HG03558 (cell line): ENCODE measurements at regions not wholly inside any gene's neighbourhood (a gene's known extent, or its start where the extent isn't known, plus 50 kb on each side); places are given as distances from the start of the nearest gene placed in this dataset.
"Not testable (repeated sequence)": the region's sequence is repeated elsewhere in the genome, so short reads cannot be mapped to it uniquely, and the experiment has no call there.

Experiments used
- ATAC-seq: cut with Tn5 transposase; IDR thresholded peaks from one replicate; pipeline ENCODE4 v1.9.1; 2021; ENCODE audit warnings: moderate number of reproducible peaks; ENCODE audit not compliant: unreplicated experiment; ENCODE audit errors: extremely low read depth

DNA sequence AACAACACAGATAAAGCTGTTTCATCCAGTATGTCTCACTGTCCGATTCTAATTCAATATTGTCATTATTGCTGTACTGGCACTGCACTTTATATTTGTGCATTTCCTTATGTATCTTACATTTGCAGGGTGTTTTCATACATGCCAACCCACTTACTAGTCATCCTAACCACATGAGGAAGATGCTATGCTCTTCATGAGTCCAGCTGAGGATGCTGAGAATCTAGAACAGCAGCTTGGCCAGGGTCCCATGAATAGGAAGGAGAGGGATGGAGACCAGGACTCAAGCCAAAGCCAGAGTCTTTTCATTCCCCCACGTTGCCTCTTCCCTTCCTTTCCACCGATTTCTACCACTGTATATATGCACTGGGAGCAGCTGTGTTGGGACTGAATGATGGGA, 292.8 kb upstream of the KLF4 start:
- no peak for ATAC-seq

DNA sequence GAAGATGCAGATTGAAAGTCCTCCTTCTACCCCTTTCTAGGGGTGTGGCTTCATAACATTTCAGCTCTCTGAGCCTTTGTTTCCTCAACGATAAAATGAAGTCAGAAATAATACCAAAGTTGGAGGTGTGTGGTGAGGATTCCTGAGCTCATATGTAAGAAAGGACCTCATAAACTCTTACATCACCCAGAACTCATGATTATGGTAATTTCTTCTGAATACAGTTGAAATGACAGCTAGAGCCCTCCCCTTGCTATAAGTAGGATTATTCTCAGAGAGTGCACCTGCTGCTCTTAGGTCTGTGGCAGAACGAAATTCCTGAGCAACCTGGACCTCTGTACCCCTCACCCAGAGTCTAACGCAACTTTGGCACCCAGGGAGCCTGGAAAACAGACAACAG, 291.4 kb upstream of the KLF4 start:
- ATAC-seq = no peak

DNA sequence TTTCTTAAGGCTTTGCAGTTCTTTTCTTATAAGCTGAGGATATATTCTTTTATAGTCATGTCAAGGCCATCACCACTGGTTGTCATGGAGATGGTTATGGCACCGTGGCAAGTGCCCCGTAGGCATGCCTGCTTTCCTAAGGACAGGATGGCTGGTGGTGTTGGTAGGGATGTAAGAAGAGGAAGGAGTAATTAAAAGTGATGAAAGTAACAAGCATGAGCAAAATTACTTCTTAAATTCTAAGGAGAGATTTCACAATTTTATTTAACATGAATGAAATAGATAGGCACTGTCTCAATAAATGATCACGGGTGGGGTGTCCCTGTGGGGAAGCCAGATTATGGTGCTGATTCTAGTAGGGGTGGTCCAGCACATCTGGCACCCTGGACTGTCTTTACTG, 290.2 kb upstream of the KLF4 start:
- no peak for ATAC-seq

DNA sequence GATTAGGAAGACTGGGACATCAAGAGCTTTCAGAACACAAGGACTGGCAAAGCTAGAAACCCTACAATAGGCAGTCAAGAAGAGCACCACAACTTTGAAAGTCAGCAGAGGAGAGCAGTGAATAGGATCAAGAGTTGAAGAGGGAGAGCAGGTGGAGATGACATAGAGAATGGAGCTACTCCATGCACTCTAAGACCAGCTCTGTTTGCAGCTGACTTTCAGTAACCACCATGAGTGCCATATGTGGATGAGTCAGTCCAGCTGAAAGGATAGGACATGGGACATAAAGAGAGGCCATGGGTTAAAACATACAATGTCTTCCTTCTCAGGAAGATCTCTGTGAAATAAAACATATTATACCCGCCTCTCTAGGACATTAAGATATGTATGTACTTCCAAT, 289.1 kb upstream of the KLF4 start:
- ATAC-seq = no peak

DNA sequence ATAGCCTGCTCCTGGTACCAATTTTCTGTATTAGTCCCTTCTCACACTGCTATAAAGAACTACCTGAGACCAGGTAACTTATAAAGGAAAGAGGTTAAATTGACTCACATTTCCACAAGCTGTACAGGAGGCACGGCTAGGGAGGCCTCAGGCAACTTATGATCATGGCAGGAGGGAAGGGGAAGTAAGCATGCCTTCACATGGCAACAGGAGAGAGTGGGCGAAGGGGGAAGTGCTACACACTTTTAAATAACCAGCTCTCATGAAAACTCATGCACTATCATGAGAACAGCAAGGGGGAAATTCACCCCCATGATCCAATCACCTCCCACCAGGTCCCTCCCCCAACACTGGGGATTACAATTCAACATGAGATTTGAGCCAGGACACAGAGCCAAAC, 284.5 kb upstream of the KLF4 start:
- ATAC-seq = not testable (repeated sequence)

DNA sequence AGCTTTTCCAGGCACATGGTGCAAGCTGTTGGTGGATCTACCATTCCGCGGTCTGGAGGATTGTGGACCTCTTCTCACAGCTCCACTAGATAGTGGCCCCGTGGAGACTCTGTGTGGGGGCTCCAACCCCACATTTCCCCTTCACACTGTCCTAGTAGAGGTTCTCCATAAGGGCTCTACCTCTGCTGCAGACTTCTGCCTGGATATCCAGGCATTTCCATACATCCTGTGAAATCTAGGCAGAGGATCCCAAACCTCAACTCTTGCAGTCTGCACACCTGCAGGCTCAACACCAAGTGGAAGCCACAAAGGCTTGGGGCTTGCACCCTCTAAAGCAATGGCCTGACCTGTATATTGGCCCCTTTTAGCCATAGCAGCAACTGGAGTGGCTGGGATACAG, 283.4 kb upstream of the KLF4 start:
- no peak for ATAC-seq

DNA sequence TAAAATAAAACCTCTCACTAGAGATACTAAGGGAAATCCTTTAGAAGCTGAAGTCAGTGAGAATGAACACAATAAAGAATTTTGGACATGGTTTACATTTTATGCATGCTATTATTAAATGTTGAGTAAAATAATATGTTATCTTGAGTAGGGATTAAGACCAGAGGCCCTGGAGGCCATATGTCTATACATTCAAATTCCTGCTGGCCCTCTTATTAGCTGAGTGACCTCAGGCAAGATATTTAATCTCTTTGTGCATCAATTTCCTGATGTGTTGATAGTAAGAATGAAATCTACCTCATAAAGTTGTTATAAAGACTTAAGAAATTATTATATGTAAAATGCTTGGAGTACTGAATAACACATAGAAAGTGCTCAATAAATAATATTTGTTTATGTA, 281.1 kb upstream of the KLF4 start:
- no peak for ATAC-seq

DNA sequence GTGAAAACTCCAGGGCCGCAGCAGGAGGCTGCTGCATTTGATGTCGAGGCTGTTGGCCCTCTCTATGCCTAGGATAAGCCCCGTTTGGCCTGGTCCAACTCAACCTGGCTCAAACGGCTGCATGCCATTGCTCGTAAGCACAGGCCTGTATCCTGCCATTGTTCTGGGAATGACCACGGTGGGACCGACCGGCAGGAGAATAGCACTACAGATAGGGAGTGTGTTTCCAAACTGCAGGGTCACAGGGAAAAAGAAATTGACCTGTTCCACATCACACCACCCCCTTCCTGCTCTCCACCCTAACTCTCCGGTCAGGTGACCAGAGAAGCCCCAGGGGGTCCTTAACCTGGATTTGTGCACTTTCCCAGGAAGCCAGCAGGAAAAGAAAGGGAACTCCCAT, 278.7 kb upstream of the KLF4 start:
- ATAC-seq = no peak

DNA sequence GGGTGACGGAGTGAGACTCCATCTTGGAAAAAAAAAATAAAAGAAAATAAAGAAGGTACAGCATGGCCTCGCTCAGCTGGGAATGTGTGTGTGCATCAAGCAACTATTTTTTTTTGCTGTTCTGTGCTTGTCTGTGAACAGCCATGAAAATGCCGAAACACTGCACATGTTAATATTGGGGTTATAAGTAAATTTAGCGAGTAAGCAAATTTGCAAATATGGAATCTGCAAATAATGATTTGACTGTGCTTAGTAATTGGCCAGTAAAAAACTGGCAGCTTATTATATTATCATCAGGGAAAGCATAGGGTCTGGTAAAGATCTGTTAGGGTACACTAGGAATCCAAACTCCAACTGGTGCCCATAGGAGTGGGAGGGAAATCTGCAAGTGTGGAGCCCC, 278.1 kb upstream of the KLF4 start:
- no peak for ATAC-seq

DNA sequence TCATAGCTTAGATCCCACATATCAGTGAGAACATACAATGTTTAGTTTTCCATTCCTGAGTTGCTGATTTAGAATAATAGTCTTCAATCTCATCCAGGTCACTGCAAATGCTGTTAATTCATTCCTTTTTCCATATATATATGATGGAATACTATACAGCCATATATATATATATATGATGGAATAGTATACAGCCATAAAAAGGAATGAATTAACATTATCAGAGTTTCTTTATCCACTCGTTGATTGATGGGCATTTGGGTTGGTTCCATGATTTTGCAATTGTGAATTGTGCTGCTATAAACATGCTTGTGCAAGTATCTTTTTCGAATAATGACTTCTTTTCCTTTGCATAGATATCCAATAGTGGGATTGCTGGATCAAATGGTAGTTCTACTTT, 273.9 kb upstream of the KLF4 start:
- ATAC-seq = not testable (repeated sequence)

DNA sequence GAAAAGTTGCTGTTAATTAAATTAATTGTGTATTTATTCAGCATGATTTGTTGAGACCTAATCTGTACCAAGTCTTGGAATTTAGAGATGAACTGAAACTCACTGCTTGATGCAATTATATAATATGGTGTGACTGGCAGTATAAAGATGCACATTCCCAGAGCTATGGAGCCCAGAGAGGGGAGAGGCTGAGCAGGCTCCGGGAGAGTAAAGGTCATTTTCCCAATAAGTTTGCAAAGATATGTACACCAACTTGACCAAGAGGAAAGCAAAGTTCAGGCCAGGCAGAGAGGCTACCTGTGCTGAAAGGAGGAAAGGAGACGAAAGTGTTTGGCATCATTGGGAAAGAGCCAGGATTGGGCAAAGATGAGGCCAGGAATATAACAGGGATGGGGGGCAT, 271.7 kb upstream of the KLF4 start:
- ATAC-seq = no peak

DNA sequence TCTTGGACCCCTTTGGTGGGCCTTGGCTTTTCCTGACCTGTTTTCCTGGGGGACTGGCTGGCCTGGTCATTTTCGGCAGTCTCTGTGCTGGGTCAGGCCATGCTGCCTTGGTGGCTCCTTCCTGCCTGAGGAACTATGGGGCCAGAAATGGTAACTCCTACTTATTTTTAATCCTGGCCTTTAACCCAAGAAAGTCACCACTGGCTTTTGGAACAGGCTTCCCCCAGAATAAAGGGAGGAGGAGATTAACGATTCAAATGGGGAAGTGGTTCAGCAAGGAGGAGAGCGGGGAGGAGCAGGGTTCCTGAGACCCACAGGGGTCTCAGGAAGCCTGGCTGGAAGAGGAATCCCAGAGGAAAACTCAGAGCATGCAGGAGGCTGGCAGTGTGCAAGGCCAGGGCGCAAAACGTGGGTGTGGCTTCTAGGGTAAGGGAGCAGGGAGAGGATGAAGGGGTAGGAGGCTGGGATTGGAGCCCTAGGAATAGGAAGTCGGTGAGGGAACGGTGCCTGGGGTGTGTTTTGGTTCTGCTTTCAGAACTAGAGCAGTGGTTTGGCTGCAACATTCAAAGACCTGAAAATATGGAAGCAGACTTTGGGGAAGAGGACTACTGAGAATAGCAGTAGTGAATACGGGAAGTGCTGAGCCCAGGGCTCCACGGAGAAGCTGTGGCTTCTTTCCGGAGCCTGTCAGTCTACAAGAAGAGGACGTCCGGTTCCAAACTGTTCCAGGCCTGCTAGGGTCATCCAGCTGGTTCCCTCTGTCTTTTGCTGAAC, 271.1 kb upstream of the KLF4 start:
- ATAC-seq = no peak

DNA sequence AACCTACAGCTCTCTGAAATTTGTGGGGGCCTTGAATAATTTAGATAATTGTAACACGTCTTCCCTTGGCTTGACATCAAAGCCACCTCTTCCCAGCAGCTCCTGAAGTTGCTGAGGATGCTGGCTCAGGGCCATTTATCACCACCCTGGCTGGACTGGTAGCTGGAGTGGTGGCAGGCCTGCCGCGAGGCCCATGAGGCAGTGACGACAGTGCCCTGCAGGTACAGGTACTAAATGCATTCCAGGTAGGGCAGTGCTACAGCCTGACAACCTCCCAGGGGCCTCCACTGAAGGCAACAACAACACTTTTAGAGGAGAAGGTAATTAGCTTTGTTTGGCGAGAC, 270.2 kb upstream of the KLF4 start:
- no peak for ATAC-seq

DNA sequence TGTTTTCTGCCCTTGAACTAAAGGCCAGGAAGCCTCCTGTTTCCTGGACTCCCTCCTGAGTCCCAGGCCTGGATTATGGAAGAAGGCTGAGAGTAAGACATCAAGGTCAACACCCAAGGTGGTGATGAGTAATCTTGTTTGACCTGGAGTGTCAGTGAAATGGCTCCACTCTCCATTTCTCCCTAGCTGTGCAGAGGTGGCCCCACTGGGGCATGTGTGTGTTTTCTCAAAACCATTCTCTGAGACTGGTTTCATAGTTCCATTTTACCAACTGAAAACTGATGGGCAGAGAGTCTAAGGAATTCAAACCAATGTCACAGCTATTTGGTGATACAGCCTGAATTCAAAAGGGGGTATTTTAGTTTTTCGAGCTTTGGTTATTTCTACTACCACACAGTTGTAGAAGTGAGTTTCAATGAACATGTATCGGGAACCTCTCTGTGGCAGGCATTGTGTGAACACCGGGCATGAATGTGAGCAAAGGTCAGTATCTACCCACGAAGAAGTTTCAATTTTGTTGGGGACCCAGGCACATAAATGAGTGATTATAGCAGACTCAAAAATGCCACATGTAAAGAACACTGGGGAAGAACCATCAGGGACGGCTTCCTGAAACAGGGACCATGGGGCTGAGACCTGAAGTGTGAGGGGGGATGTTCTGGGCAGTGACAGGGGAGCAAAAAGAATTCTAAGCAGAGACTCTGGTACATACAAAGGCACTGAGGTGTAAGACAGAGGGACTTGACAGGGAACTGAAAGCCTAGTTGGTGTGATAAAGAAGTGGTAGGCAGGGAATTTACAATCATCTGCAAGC, 269.6 kb upstream of the KLF4 start:
- ATAC-seq = no peak

DNA sequence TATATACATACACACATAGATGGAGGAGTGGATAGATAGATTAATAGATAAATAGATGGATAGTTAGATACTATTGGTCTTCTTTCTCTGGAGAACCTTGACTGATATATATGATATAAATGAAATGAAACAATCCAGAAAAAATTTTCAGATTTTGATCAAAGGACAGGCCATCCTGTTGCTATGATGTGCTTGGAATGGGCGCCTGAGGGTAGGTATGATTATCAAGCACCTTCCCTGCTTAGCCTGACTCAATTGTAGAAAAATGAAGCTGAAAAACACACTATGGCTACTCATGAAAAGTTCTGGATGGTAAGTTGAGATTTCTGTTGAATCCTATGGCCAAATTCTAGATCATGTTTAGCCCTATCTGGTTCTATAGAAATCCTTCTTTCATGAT, 266.5 kb upstream of the KLF4 start:
- no peak for ATAC-seq

DNA sequence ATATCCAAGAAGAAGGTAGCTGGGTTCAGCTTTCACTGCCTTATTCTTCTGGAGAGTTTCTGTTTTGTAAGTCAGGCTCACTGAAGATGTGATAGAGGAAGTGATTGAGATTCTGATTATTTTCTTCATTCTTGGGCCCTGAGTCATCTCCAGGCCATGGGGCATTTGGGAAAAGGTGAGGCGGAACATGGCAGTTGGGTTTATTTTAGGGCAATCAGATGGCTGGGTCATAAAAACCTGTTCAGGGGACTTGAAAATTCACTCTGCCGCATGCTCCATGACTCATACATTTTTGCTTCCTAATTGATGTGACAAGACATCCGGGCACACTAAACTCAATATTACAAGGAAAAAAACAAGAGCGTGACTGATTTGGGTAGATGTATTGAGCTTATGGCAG, 265.7 kb upstream of the KLF4 start:
- ATAC-seq = no peak

DNA sequence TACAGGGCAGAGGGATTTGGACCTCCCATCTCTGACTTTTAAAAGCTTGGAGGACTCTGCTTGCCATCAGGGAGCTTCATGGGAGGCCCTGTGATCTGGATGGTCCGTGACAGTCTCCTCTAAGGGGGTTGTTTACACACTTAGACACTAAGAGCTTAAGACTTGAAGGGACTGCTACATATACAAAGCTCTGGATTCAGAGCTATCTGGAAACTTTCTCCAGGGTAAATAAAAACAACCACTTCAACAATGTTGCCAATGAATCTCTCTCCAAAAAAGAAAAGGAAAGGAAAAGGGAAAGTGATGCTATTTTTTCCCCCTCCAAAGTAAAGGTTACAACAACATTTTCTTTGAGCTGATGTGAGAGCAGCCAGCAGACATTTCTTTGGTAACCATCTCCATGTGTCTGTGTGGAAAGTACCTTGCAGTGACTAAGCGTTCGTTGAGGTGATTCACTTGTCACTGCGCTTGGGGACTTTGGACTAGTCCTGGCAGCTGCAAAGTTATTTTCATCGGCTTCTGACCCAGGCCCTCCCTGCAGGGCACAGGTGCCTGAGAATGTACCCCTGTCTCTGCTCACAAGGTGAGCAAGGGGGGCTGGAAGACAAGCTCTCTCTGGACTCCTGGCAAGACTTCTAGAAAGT, 262.1 kb upstream of the KLF4 start:
- peak; percentile 76 for ATAC-seq

DNA sequence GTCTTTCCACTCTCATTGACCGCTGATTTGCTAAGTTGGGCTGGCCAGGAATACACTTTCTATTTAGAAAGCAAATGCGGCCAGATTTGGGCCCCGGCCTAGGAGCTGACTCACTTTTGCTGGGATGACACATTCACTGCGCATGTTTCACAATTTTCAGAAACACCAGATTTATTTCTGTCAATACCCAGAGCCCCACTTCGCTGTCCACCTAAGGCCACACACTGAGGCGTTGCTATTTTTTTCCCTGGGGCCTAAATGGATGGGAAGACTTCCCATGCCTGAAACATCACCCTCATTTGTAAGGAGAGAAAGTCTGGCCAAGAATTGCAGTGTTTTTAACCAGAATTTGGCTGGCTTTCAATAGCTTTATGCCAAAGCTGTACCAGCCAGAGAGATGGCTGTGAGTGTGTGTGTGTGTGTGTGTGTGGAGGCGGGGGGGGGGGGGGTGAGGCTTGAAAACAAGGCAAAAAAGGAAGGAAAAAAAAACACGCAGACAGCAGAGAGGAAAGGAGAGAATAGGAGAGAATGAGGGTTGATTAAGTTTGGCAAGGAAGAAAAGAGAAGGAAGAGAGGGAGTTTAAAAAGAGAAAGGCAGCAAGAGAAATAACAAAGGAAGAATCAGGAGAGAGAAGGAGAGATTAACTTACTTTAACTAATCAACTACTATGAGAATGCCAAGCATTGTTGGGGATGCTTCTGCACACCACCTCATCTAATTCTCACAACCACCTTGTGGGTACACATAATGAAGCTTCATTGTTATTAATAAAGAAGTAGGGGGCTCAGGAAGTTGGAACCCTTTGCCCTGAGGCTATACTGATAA, 261.4 kb upstream of the KLF4 start:
- ATAC-seq = no peak

DNA sequence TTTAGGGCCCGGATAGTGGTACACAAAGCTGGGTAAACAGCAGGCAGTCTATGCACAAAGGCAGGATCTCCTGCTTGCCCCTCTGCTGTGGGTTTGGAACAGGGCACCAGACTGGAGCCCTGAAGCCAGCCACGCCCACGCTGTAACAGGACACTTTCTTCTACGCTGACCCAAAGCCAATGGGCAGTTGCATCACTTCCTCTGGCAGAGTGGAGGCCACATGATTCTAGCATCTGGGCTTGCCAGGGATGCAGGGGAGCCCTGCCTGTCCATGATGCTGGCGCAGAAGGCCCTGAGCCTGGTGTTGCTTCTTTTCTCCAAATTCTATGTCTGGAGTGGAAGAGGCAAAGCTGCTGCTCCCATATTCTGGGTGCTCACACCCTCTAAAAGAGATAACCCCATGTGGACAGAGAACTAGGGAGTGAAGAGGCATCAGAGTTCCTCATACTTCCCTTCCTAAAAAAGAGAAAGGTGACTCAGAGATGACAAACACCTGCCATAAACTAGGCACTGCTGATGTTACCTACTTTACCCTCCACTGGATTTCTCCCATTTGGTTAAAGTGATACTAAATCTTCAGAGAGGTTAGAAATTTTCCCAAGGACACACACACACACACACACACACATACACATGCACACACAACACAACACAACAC, 260.3 kb upstream of the KLF4 start:
- no peak for ATAC-seq

DNA sequence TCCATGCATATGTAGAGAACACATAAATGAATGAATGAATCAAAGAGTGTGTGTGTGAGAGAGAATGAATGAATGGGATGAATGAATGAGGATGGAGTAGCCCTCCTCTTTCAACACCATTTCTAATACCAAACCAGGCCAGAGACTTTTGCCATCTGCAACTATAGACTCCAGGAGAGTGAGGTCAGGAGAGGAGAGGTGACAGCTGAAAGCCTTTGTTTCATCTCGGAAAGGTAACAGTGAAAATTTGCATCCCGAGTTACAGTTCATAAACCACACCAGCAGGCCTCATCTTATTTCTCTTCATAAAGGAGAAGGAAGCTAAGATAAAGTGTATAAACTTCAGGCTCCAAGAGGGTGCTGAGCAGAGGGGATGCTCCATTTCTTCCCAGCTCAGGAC, 255.3 kb upstream of the KLF4 start:
- ATAC-seq = no peak
